ENCODE measurements at regions not wholly inside any gene's neighbourhood (a gene's known extent, or its start where the extent isn't known, plus 50 kb on each side); places are given as distances from the start of the nearest gene placed in this dataset.

- in situ Hi-C loops (cut with HindIII; ENCODE audit: low sequenced_read_pairs): no loop called here
Measured at GRCh38 chr15:31259562-31260252, 66.9 kb upstream of the KLF13 start.

GRCh38 chr15:31260646-31261265 is 65.9 kb upstream of the KLF13 start:
- in situ Hi-C loops (cut with HindIII; ENCODE audit: low sequenced_read_pairs): no loop called here

GRCh38 chr15:31261266-31262142 is 65.1 kb upstream of the KLF13 start:
- in situ Hi-C loops (cut with HindIII; ENCODE audit: low sequenced_read_pairs): no loop called here

- in situ Hi-C loops (cut with HindIII; ENCODE audit: low sequenced_read_pairs): no loop called here
Measured at GRCh38 chr15:31262143-31262530, 64.5 kb upstream of the KLF13 start.

- in situ Hi-C loops (cut with HindIII; ENCODE audit: low sequenced_read_pairs): no loop called here
Measured at GRCh38 chr15:31262901-31263671, 63.5 kb upstream of the KLF13 start.

GRCh38 chr15:31263751-31264558 is 62.7 kb upstream of the KLF13 start:
- in situ Hi-C loops (cut with HindIII; ENCODE audit: low sequenced_read_pairs): no loop called here

GRCh38 chr15:31264559-31265089 is 62.0 kb upstream of the KLF13 start:
- in situ Hi-C loops (cut with HindIII; ENCODE audit: low sequenced_read_pairs): no loop called here

GRCh38 chr15:31265090-31265870 is 61.4 kb upstream of the KLF13 start:
- in situ Hi-C loops (cut with HindIII; ENCODE audit: low sequenced_read_pairs): no loop called here

- in situ Hi-C loops (cut with HindIII; ENCODE audit: low sequenced_read_pairs): no loop called here
Measured at GRCh38 chr15:31265871-31266711, 60.5 kb upstream of the KLF13 start.

GRCh38 chr15:31266712-31267111 is 59.9 kb upstream of the KLF13 start:
- in situ Hi-C loops (cut with HindIII; ENCODE audit: low sequenced_read_pairs): no loop called here

GRCh38 chr15:31267161-31268107 is 59.2 kb upstream of the KLF13 start:
- in situ Hi-C loops (cut with HindIII; ENCODE audit: low sequenced_read_pairs): no loop called here

- in situ Hi-C loops (cut with HindIII; ENCODE audit: low sequenced_read_pairs): no loop called here
Measured at GRCh38 chr15:31268108-31268501, 58.5 kb upstream of the KLF13 start.

GRCh38 chr15:31268911-31269784 is 57.5 kb upstream of the KLF13 start:
- in situ Hi-C loops (cut with HindIII; ENCODE audit: low sequenced_read_pairs): no loop called here

GRCh38 chr15:31269816-31270575 is 56.6 kb upstream of the KLF13 start:
- in situ Hi-C loops (cut with HindIII; ENCODE audit: low sequenced_read_pairs): no loop called here

GRCh38 chr15:31270767-31271166 is 55.9 kb upstream of the KLF13 start:
- in situ Hi-C loops (cut with HindIII; ENCODE audit: low sequenced_read_pairs): no loop called here

All from endothelial cell of hepatic sinusoid (primary cell).